HG02970 (cell line): ENCODE measurements at regions not wholly inside any gene's neighbourhood (a gene's known extent, or its start where the extent isn't known, plus 50 kb on each side); places are given as distances from the start of the nearest gene placed in this dataset.
"Not testable (repeated sequence)": the region's sequence is repeated elsewhere in the genome, so short reads cannot be mapped to it uniquely, and the experiment has no call there.

Experiments
- ATAC-seq: cut with Tn5 transposase; IDR thresholded peaks from one replicate; pipeline ENCODE4 v1.9.1; 2021; ENCODE audit warnings: mild to moderate bottlenecking, moderate library complexity, moderate number of reproducible peaks; ENCODE audit not compliant: unreplicated experiment, low FRiP score

DNA sequence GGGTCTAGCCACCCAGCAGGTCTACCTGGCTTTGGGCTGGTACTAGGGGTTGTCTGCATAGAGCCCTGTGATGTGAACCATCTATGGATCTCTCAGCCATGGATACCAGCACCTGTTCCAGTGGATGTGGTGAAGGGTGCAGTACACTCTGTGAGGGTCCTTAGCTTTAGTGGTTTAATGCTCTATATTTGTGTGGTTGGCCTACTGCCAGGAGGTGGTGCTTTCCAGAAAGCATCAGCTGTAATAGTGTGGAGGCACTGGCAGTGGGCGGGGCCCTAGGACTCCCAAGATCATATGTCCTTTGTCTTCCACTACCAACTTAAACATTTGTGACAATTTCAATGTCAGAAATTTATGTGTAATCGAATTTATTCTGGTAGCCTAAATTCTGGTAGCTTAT lies 1065.1 kb downstream of the RPIA start:
- ATAC-seq: not testable (repeated sequence)

GRCh38 chr2:89758332-89759026 lies 1067.0 kb downstream of the RPIA start:
- not testable (repeated sequence) for ATAC-seq

- ATAC-seq: not testable (repeated sequence)
Measured at GRCh38 chr2:89760762-89761161, 1069.3 kb downstream of the RPIA start.

DNA sequence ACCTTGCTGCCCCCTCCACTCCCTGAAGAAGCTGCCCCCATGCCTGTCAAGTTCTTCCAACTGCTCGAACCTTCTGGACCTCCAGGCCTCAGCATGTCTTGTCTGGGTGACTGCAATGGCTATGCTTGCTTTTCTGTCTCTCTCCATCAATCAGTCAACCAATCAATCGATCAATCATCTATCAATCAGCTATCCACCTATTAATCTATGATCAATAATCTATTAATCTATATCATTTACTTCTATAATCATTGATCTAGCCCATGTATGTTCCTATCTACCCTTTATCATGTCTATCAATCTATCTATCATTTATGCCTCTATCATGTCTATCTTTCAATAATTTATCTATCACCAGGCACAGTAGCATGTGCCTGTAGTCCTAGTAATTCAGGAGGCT lies 1069.7 kb downstream of the RPIA start:
- not testable (repeated sequence) for ATAC-seq

DNA sequence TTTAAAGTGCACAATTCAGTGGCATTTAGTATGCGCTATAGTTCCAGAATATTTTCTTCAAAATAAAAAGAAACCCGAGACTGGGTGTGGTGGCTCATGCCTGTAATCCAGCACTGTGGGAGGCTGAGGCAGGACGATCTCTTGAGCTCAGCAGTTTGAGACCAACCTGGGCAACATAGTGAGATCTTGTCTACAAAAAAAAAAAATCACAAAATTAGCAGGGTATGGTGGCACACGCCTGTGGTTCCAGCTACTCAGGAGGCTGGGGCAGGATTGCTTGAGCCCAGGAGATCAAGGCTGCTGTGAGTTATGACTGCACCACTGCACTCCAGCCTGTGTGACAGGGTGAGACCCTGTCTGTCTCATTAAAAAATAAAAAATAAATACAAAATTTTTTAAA lies 1070.4 kb downstream of the RPIA start:
- ATAC-seq: not testable (repeated sequence)

- not testable (repeated sequence) for ATAC-seq
Measured at GRCh38 chr2:89762461-89763253, 1071.2 kb downstream of the RPIA start.

DNA sequence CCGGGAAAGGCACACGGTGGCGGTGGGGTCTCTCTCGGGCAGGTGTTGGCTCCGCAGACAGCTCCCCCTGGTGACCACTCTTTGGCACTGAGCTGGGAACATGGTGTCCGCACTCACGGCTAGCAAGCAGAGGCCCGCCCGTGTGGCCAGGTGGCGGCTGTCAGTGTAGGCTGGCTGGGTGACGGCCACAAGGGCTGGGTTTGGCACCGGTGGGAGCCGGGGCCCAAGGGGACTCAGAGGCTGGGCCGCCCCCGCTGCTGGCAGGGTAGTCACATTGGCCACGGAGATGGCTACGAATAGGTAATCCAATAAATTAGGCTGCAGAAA lies 1071.7 kb downstream of the RPIA start:
- no peak for ATAC-seq

GRCh38 chr2:89763581-89764485 lies 1072.4 kb downstream of the RPIA start:
- ATAC-seq: no peak

GRCh38 chr2:89764571-89765360 lies 1073.3 kb downstream of the RPIA start:
- ATAC-seq: not testable (repeated sequence)

DNA sequence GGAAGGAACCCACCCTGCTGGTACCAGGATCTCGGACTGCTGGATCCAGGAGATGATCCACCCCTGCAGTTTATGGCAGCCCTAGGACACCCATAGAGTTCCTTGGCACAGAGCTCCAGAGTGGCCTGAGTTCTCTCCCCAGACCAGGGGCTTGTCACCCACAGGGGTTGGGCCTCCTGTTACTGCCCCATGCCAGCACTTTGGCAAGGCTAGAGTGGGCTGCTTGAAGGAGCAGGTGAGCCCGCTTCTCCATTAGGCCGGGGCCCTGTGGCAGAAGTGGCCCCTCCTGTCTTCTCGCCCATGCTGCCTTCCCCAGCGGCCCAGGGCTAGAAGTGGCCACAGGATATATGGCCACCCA lies 1073.9 kb downstream of the RPIA start:
- not testable (repeated sequence) for ATAC-seq

- not testable (repeated sequence) for ATAC-seq
Measured at GRCh38 chr2:89766141-89766990, 1074.9 kb downstream of the RPIA start.

DNA sequence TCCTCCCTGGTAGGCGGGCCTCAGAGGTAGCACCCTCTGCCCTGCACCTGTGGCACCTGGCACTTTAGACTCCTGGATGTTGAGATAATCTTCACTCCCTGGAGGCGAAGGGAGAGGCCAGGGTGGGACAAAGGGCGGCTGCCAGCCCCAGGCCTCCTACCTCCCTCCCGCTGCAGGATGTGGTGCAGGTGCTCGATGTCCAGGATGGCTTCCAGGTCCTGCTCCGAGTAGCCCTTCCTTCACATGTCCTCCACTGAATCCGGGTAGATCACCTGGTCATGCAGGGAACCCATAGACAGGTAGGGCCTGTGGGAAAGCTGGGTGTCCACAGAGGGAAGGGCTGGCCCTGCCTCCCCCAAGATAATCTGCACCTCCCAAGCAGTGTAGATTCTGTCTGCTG lies 1075.6 kb downstream of the RPIA start:
- not testable (repeated sequence) for ATAC-seq

DNA sequence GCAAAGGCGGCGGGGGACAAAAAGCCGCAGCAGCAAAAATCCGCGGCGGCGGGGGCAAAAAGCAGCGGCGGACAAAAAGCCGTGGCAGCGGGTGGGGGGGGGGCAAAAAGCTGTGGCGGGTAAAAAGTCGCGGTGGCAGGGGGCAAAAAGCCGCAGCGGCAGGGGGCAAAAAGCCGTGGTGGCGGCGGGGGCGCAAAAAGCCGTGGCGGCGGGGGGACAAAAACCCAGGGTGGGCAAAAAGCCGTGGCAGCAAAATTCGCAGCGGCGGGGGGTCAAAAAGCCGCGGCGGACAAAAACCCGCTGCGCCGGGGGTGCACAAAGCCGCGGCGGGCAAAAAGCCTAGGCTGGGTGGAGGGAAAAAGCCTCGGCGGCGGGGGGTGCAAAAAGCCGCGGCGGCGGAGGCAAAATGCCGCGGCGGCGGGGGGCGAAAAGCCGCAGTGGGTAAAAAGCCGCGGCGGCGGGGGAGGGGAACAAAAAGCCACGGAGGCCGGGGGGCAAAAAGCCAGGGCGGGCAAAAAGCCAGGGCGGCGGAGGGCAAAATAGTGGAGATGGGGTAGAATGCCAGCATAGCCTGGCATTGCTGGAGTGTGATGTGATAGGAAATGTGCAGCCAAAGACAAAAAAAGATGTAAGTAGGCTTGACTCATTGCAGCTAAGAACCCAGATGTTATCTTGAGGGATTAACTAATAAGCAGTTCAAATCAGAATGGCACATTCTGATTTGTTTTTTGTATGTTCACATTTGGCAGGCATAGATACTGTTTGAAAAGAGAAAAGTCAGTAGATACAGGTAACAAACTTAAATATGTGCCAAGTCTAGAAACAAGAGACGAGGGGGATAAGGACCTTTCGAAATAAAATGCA lies 1076.3 kb downstream of the RPIA start:
- no peak for ATAC-seq

DNA sequence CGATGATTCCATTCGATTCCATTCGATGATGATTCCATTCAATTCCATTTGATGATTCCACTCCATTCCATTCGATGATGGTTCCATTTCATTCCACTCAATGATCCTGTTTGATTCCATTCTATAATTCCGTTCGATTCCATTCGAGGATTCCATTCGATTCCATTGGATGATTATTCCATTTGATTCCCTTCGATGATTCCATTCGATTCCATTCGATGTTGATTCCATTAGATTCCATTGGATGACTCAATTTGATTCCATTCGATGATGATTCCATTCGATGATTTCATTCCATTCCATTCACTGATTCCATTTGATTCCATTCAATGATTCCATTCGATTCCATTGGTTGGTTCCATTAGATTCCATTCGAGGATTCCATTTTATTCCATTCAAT lies 1084.4 kb downstream of the RPIA start:
- no peak for ATAC-seq

DNA sequence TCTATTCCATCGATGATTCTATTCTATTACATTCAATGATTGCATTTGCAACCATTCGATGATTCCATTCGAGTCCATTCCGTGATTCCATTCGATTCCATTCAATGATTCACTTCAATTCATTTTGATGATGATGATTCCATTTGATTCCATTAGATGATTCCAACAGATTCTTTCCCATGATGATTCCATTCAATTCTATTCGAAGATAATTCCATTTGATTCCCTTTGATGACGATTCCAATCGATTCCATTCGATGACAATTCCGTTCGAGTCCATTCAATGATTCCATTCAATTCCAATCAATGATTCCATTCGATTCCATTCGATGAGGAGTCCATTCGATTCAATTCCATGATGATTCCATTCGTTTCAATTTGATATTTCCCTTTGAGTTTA lies 1088.8 kb downstream of the RPIA start:
- ATAC-seq: no peak

DNA sequence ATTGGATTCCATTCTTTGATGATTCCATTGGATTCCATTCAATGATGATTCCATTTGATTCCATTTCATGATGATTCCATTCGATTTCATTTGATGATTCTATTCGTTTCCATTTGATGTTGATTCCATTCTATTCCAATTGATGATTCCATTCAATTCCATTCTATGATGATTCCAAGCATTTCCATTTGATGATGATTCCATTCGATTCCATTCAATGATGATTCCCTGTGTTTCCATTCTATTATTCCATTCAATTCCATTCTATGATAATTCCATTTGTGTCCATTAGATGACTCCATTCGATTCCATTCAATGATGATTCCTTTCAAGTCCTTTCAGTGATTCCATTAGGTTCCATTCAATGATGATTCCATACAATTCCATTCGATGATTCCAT lies 1090.5 kb downstream of the RPIA start:
- no peak for ATAC-seq

DNA sequence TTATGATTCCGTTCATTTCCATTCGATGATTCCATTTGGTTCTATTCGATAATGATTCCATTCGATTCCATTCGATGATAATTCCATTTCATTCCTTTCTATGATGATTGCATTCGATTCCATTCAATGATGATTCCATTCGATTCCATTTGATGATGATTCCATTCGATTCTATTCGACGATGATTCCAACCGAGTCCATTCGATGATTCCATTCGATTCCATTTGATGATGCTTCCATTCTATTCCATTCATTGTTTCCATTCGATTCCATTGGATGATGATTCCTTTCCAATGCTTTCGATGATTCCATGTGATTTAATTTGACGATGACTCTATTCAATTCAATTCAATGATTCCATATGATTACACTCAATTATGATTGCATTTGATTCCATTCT lies 1093.5 kb downstream of the RPIA start:
- no peak for ATAC-seq

- ATAC-seq: not testable (repeated sequence)
Measured at GRCh38 chr2:89785528-89785927, 1094.1 kb downstream of the RPIA start.
